ENCODE measurements at regions not wholly inside any gene's neighbourhood (a gene's known extent, or its start where the extent isn't known, plus 50 kb on each side); places are given as distances from the start of the nearest gene placed in this dataset.

GRCh38 chr2:200746301-200746700 is 65.4 kb upstream of the BZW1 start:
- TF ChIP-seq POLR2A (IDR thresholded peaks at IDR 0.05; ENCODE audit: low read depth, low read length) = no peak
- DNase-seq (ENCODE audit: insufficient read length, low spot score) = no peak
- no peak for FAIRE-seq

- no peak for TF ChIP-seq POLR2A (IDR thresholded peaks at IDR 0.05; ENCODE audit: low read depth, low read length)
- no peak for DNase-seq (ENCODE audit: insufficient read length, low spot score)
- no peak for FAIRE-seq
Measured at GRCh38 chr2:200747668-200748618, 63.8 kb upstream of the BZW1 start.

GRCh38 chr2:200748779-200749178 is 62.9 kb upstream of the BZW1 start:
- no peak for DNase-seq (ENCODE audit: insufficient read length, low spot score)
- no peak for FAIRE-seq
- TF ChIP-seq POLR2A (IDR thresholded peaks at IDR 0.05; ENCODE audit: low read depth, low read length) = no peak

- DNase-seq (ENCODE audit: insufficient read length, low spot score) (no peak), FAIRE-seq (no peak)
- no peak for TF ChIP-seq POLR2A (IDR thresholded peaks at IDR 0.05; ENCODE audit: low read depth, low read length)
Measured at GRCh38 chr2:200749631-200750322, 61.9 kb upstream of the BZW1 start.

- no peak for TF ChIP-seq POLR2A (IDR thresholded peaks at IDR 0.05; ENCODE audit: low read depth, low read length)
- FAIRE-seq = no peak
- DNase-seq (ENCODE audit: insufficient read length, low spot score) = no peak
Measured at GRCh38 chr2:200750323-200750910, 61.3 kb upstream of the BZW1 start.

DNA sequence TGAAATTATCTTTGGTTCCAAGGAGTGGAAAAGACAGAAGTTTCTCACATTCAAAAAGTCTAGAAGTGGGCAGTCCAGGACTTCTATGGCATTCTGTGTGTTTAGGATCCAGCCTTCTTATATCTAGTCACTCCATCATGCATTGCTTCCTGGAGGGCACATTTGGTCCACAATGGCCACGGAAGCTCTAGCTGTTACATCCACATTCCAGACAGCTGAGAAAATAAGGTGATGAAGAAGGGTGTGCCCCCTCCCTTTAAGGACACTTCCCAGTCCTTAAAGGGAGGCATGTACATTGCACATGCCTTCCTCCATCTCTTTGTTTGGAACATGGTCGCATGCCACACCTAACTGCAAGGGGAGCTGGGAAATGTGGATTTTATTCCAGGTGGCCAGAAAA is 59.9 kb upstream of the BZW1 start:
- DNase-seq (ENCODE audit: insufficient read length, low spot score) (no peak), FAIRE-seq (no peak)
- TF ChIP-seq POLR2A (IDR thresholded peaks at IDR 0.05; ENCODE audit: low read depth, low read length) = no peak

GRCh38 chr2:200752332-200752731 is 59.4 kb upstream of the BZW1 start:
- TF ChIP-seq POLR2A (IDR thresholded peaks at IDR 0.05; ENCODE audit: low read depth, low read length) = no peak
- FAIRE-seq (no peak), DNase-seq (ENCODE audit: insufficient read length, low spot score) (no peak)

DNA sequence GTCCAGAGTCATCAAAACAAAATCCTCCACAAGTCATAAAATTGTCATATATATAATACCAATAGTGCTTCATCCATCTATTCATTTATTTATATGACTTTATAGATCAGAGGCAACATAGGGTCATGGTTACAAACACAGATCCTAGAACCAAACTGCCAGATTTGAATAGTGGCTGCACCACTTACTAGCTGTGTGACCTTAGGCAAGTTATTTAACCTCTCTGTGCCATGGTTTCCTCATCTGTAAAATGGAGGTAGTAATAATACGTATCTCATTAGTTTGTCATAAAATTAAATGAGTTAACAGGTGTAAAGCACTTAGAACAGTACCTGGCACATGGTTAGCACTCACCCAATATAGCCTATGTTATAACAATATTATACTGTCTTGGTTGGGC is 58.9 kb upstream of the BZW1 start:
- FAIRE-seq (no peak), DNase-seq (ENCODE audit: insufficient read length, low spot score) (no peak)
- TF ChIP-seq POLR2A (IDR thresholded peaks at IDR 0.05; ENCODE audit: low read depth, low read length) = no peak

- TF ChIP-seq POLR2A (IDR thresholded peaks at IDR 0.05; ENCODE audit: low read depth, low read length) = no peak
- DNase-seq (ENCODE audit: insufficient read length, low spot score) (peak; percentile 81), FAIRE-seq (peak; percentile 95)
Measured at GRCh38 chr2:200756618-200757321, 54.9 kb upstream of the BZW1 start.

DNA sequence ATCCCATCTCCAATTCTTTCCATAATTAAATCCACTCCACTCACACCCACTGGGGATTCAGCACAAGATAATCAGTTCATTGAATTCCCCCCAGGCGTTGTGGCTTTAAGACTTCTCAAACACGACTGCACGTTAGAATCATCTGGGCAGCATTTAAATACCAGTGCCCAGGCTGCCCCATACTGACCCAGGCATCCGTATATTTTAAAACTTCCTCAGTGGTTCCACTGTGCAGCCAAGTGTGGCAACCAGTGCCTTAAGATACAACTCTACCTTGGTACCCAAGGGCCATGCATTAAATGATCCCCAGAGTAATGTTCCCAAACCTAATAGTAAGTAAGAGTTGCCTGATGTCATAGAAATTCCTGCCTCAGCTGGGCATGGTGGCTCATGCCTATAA is 54.3 kb upstream of the BZW1 start:
- no peak for TF ChIP-seq POLR2A (IDR thresholded peaks at IDR 0.05; ENCODE audit: low read depth, low read length)
- FAIRE-seq = no peak
- no peak for DNase-seq (ENCODE audit: insufficient read length, low spot score)

GRCh38 chr2:200758341-200758740 is 53.4 kb upstream of the BZW1 start:
- TF ChIP-seq POLR2A (IDR thresholded peaks at IDR 0.05; ENCODE audit: low read depth, low read length) = no peak
- no peak for DNase-seq (ENCODE audit: insufficient read length, low spot score)
- no peak for FAIRE-seq

GRCh38 chr2:200761266-200761665 is 50.4 kb upstream of the BZW1 start:
- DNase-seq (ENCODE audit: insufficient read length, low spot score) = no peak
- no peak for FAIRE-seq
- no peak for TF ChIP-seq POLR2A (IDR thresholded peaks at IDR 0.05; ENCODE audit: low read depth, low read length)
